ENCODE measurements at regions not wholly inside any gene's neighbourhood (a gene's known extent, or its start where the extent isn't known, plus 50 kb on each side); places are given as distances from the start of the nearest gene placed in this dataset.

DNA sequence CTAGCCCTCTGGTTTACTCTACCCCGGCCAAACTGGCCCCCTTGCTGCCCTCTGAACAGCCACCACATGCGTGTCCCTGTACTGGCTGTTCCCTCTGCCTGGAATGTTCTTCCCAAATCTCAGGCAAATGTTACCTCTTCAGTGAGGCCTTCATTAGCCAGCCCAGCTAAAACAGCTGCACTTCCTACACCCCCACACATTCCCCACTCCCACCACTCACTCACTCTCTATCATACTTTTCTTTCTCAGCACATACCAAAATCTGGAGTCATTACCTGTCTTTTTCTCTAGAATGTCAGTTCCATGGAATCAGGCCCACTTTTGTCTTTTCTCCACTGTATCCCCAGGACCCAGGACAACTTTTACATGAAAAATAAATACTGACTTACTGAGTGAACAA, 401.2 kb upstream of the SULF2 start:
- intact Hi-C loops (cut with DNase I, micrococcal nuclease) = no loop called here
- TF ChIP-seq CTCF (IDR thresholded peaks at IDR 0.05) = no peak
- Histone ChIP-seq H3K9me3 (no peaks in the 10 kb centered on the region), H3K4me3 (no peak overlapping the region), H3K4me1 (ENCODE audit: low read depth) (peaks cover 7% of the 10 kb centered on the region), H3K36me3 (ENCODE audit: low read depth) (no peaks in the 10 kb centered on the region)
- DNase-seq (no peak), ATAC-seq (no peak)

DNA sequence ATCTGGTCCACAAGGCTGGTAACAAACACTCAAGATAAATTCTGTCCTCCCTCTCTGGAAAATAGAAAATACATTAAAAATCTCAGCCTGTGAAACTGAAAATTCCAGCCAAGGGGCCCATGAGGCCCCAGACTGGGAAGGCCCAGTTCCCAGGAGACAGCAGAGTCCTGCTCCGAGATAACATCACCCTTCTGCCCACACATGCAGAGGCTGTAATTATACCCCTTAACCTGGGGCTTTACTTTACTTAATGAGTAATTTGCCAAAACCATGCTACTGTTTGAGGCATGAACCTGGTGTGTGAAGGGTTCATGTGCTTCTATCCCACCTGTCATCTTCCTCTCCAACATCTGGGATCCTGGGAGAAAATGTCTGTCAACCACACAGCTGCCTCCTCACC, 398.9 kb upstream of the SULF2 start:
- DNase-seq (no peak), ATAC-seq (no peak)
- no peak for TF ChIP-seq CTCF (IDR thresholded peaks at IDR 0.05)
- intact Hi-C loops (cut with DNase I, micrococcal nuclease) = no loop called here
- H3K4me3 ChIP-seq = no peak overlapping the region
- no peaks in the 10 kb centered on the region for H3K4me1 ChIP-seq (ENCODE audit: low read depth)
- no peaks in the 10 kb centered on the region for H3K36me3 ChIP-seq (ENCODE audit: low read depth)
- H3K9me3 ChIP-seq = no peaks in the 10 kb centered on the region

DNA sequence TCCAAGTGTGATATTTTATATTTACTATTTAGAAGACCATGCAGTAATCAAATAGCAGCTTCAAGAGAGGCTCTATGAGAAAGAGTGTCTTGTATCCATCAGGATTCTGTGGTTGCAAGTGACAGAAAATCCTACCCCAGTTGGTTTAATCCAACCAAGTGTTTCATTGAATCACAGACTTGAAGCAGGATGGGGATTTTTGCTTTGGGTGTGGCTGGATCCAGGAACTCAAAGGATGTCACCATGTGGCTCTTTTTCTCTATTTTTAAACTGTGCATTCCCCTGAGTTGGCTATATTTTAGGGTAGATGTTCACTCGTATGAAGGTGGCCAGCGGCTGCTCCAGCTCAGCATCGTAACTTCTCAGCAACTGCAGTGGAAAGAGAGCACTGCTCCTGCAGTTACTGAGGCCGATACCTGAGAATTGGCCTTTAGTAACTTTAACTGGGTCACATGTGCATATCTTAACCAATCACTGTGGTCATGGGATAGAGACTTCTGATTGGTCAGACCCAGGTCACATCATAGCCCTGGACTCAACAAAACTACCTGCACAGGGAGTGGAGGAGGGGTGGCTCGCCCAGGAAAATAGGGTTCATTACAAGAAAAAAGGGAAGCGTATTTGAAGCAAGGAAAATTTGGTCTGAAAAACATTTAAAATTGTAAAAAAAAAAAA, 396.1 kb upstream of the SULF2 start:
- Histone ChIP-seq H3K4me1 (ENCODE audit: low read depth) (no peaks in the 10 kb centered on the region), H3K4me3 (no peak overlapping the region), H3K9me3 (no peaks in the 10 kb centered on the region), H3K36me3 (ENCODE audit: low read depth) (no peaks in the 10 kb centered on the region)
- DNase-seq (no peak), ATAC-seq (no peak)
- intact Hi-C loops (cut with DNase I, micrococcal nuclease) = no loop called here
- no peak for TF ChIP-seq CTCF (IDR thresholded peaks at IDR 0.05)

DNA sequence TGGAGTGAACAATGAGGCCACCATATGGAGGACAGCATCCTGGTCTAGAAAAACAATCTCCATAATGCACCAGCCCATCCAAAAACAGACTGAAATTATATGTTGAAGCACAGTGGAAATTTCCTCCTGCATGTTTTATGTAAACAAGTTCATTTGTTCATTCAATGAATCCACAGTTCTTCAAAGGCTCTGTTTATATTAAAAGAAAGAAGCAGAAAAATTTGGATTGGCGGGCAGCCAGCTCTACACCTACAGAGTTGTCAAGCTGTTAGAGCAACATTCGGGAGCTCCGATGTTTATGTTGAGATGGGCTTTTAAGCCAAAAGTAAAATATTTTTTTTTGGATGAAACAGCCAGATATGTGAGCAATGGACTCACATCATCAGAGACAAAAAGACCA, 395.3 kb upstream of the SULF2 start:
- Histone ChIP-seq H3K9me3 (no peaks in the 10 kb centered on the region), H3K4me3 (no peak overlapping the region), H3K4me1 (ENCODE audit: low read depth) (no peaks in the 10 kb centered on the region), H3K36me3 (ENCODE audit: low read depth) (no peaks in the 10 kb centered on the region)
- TF ChIP-seq CTCF (IDR thresholded peaks at IDR 0.05) = no peak
- ATAC-seq (no peak), DNase-seq (no peak)
- intact Hi-C loops (cut with DNase I, micrococcal nuclease) = no loop called here

DNA sequence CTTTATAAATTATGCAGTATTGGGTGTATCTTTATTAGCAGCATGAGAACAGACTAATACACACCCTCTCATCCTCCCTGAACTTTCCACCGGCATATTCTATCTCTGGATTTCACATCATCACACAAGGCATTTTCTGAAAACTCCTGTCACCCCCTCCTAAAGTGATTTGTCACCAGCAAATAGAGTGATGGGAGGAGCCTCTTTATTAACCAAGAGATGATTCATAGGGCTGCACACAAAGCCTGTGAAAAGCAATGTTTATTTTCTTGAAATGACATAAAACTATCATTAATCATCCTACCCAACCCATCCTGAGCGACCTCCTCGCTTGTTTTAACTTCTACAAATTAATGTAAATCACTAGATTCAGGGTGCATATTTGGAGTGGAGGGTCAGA, 394.7 kb upstream of the SULF2 start:
- Histone ChIP-seq H3K4me1 (ENCODE audit: low read depth) (no peaks in the 10 kb centered on the region), H3K9me3 (no peaks in the 10 kb centered on the region), H3K36me3 (ENCODE audit: low read depth) (no peaks in the 10 kb centered on the region), H3K4me3 (no peak overlapping the region)
- intact Hi-C loops (cut with DNase I, micrococcal nuclease) = no loop called here
- TF ChIP-seq CTCF (IDR thresholded peaks at IDR 0.05) = no peak
- no peak for DNase-seq
- ATAC-seq = no peak

DNA sequence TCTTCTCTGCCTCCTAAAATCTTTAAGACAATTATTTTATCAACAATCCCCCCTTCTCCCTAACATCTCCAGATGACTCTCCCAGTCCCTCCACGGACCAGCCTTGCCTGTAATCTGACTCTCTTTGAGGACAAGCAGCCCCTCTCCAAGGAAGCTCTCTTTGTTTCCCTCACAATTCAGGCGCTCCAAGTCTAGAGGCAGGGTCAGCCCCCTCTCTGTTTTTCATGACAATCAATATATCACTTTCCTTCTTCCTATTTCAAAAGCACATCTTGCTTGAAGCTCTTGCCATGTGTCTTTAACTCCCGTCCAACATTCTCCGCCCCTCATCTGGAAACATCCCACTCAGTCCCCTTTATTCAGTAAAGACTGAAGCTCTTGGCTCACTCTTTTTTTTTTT, 393.4 kb upstream of the SULF2 start:
- DNase-seq = no peak
- Histone ChIP-seq H3K9me3 (no peaks in the 10 kb centered on the region), H3K4me1 (ENCODE audit: low read depth) (no peaks in the 10 kb centered on the region), H3K36me3 (ENCODE audit: low read depth) (no peaks in the 10 kb centered on the region), H3K4me3 (no peak overlapping the region)
- intact Hi-C loops (cut with DNase I, micrococcal nuclease) = no loop called here
- no peak for ATAC-seq
- no peak for TF ChIP-seq CTCF (IDR thresholded peaks at IDR 0.05)
